Small intestine (tissue), 7 donors: ENCODE measurements at regions not wholly inside any gene's neighbourhood (a gene's known extent, or its start where the extent isn't known, plus 50 kb on each side); places are given as distances from the start of the nearest gene placed in this dataset.

Source experiments
- DNase-seq, 2 donors: peaks; one replicate each; pipeline versions ENCODE4 v3.0.0 to v3.0.0-alpha.2; 2013
- FAIRE-seq: peaks from 2 replicates; lab custom pipeline; 2012; peaks lifted over from hg19 to GRCh38; lab: Jason Lieb, UNC
- H3K27ac ChIP-seq, 3 donors: one replicate each; pipeline ENCODE4 v1.5.1; 2013; ENCODE audit warnings: low read length in 2 of 3, mild to moderate bottlenecking in 2 of 3, control low read depth in 1 of 3, inconsistent platforms in 1 of 3, low read depth in 1 of 3, moderate library complexity in 1 of 3
- H3K27me3 ChIP-seq, 3 donors: one replicate each; pipeline ENCODE4 v1.6.1; 2013; ENCODE audit warnings: low read length in 3 of 3, inconsistent platforms in 1 of 3; ENCODE audit not compliant: control insufficient read depth in 3 of 3, insufficient read depth in 3 of 3
- H3K36me3 ChIP-seq, 3 donors: one replicate each; pipeline ENCODE4 v1.6.1; 2013; ENCODE audit warnings: low read length in 3 of 3, inconsistent platforms in 1 of 3, low read depth in 1 of 3, mild to moderate bottlenecking in 1 of 3, moderate library complexity in 1 of 3; ENCODE audit not compliant: control insufficient read depth in 3 of 3, insufficient read depth in 2 of 3
- H3K4me1 ChIP-seq, 3 donors: one replicate each; pipeline ENCODE4 v1.6.1; 2013; ENCODE audit warnings: low read length in 2 of 3, inconsistent platforms in 1 of 3, low read depth in 1 of 3, mild to moderate bottlenecking in 1 of 3, moderate library complexity in 1 of 3; ENCODE audit not compliant: control insufficient read depth in 3 of 3, insufficient read depth in 2 of 3
- H3K4me3 ChIP-seq, 3 donors: one replicate each; pipeline ENCODE4 v1.5.1; 2013; ENCODE audit warnings: low read length in 3 of 3, control low read depth in 1 of 3, inconsistent platforms in 1 of 3, low read depth in 1 of 3, mild to moderate bottlenecking in 1 of 3, moderate library complexity in 1 of 3
- H3K9me3 ChIP-seq, 2 donors: one replicate each; pipeline ENCODE4 v1.6.1; 2013; ENCODE audit warnings: low read depth in 1 of 2, low read length in 1 of 2; ENCODE audit not compliant: control insufficient read depth in 2 of 2, insufficient read depth in 1 of 2
- WGBS, 3 donors: extraction: QIAGEN DNeasy Blood & Tissue Kit; methylation state at CpG; one replicate each; pipeline ENCODE4 v1.1.7; 2013; 5-methylcytosine and 5-hydroxymethylcytosine counted together
- donor health status: healthy with polysubstance abuse.
- donor health status: control.
- donor health status: control.
- donor health status: Bipolar disorder and iron deficiency.
- donor health status: healthy.

DNA sequence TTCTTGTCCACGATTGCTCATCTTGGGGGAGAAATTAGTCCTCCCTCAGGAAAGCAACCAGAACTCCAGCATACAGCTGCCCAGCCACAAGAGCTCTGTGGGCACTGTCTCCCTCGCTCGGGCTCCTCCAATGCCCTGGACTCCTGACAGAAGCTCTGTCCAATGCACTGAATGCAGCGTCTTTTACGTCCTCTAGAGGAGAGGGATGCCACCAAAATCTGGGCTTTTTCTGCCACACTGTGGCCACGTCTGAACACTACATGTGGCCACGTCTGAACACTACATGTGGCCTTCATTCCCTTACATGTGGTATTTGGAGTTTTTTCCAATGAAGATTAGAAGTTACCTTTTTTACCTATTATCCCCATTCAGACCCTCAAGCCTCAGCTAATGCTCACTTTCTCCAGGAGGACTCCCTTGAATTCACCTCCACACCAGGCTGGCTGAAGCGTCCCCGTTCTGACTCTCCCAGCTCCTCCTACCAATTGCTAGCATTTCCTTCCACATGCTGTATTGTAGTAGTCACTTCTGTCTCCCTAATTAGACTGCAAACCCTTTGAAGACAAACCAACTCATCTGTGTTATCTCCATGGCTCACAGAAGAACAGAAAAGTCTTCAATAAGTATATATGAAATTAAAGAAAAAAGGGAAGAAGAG is 134.3 kb upstream of the PDE1C start:
- DNase-seq (peak; percentile 53 to 58), FAIRE-seq (no peak)
- no peaks in the 10 kb centered on the region for H3K36me3 ChIP-seq
- no peaks in the 10 kb centered on the region for H3K4me1 ChIP-seq
- no peak overlapping the region for H3K4me3 ChIP-seq
- peaks cover 0 to 8% (median 0%) of the 10 kb centered on the region in 3 donors for H3K27me3 ChIP-seq
- no peaks in the 10 kb centered on the region for H3K9me3 ChIP-seq
- H3K27ac ChIP-seq, result no peak overlapping the region
- WGBS, 3 donors, result 20 to 24% (median 21%) methylated on average over 9 of the region's 9 CpGs

DNA sequence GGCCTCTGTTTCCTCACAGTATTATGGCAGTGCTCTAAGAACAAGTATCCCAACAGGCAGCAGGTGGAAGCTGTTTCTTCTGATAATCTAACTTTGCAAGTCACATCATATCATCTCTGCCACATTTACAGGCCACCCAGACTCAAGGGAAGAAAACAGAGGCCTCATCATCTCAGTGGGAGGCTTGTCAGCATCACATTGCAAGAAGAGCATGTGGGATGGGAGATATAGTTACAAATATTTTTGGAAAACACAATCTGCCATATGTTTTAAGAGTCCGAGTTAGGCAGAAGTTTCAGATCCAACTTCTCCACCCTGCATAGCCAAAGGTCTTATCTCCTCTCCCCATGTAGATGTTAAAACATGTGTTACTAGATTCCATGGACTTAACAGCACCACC is 130.4 kb upstream of the PDE1C start:
- 74 to 83% (median 78%) methylated on average over 1 of the region's 1 CpG for WGBS, 3 donors
- no peak for FAIRE-seq

DNA sequence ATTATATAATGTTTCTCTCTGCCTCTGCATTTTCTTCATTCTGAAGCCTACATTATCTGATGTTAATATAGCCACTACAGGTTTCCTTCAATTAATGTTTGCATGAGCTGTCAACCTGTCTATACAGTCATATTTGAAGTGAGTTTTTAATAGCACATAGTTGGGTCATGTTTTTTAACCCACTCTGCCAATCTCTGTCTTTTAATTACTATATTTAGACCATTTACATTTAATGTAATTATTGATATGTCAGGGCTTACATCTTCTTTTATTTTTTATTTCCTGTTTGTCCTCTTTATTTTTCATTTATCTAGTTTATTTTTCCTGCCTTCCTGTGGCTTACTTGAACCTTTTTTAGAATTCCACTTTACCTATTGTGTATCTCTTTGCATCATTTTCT is 124.3 kb upstream of the PDE1C start:
- DNase-seq, result no peak
- Histone ChIP-seq H3K9me3 (no peaks in the 10 kb centered on the region), H3K36me3 (no peaks in the 10 kb centered on the region), H3K4me1 (no peaks in the 10 kb centered on the region), H3K4me3 (no peak overlapping the region), H3K27me3 (no peaks in the 10 kb centered on the region), H3K27ac (no peak overlapping the region)
- FAIRE-seq, result no peak

More for the DNA sequence above, 130.4 kb upstream of the PDE1C start:
- Histone ChIP-seq H3K27me3 (no peaks in the 10 kb centered on the region), H3K27ac (no peak overlapping the region), H3K4me3 (no peak overlapping the region), H3K36me3 (no peaks in the 10 kb centered on the region), H3K4me1 (no peaks in the 10 kb centered on the region), H3K9me3 (no peaks in the 10 kb centered on the region)
- DNase-seq, result no peak

DNA sequence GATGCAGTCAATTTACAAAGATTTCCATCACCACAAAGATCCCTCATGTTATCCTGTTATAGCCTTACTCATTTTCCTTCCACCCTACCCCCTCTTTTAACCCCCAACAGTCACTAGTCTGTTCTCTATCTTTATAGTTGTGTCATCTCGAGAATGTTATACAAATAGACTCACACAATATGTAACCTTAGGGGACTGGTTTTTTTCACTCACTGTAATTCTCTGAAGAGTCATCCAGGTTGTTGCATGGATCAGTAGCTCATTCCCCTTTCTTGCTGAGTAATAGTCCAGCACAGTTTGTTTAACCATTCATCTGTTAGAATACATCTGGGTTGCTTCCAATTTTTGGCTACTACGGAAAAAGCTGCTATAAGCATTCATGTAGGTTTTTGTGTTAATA is 121.1 kb upstream of the PDE1C start:
- H3K27ac ChIP-seq, result no peak overlapping the region
- no peak overlapping the region for H3K4me3 ChIP-seq
- no peak for FAIRE-seq
- DNase-seq, result no peak
- H3K27me3 ChIP-seq, result no peaks in the 10 kb centered on the region
- H3K36me3 ChIP-seq, result no peaks in the 10 kb centered on the region
- WGBS, 3 donors, result 57 to 81% (median 81%) methylated on average over 2 of the region's 2 CpGs
- H3K9me3 ChIP-seq, result no peaks in the 10 kb centered on the region
- H3K4me1 ChIP-seq, result no peaks in the 10 kb centered on the region

DNA sequence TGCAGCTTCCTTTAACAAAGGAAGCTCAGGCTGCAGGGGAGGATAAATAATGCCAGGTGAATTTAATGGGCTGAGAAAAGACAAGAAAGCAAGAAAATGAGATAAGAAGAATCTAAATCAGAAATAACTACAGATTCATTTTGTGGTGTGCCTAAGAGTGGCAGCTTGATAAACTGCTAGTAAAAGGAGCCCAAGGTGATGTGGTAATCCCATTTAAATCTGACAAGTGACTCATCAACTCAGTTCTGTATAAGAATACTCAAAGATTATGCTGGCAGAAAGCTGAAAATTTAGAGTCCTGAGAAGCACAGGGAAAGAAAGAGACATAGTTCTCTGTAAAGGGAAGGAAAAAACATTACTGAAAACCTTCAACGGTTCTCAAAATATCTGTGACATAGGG is 109.4 kb upstream of the PDE1C start:
- Histone ChIP-seq H3K4me1 (no peaks in the 10 kb centered on the region), H3K36me3 (no peaks in the 10 kb centered on the region), H3K27ac (no peak overlapping the region), H3K4me3 (no peak overlapping the region), H3K9me3 (no peaks in the 10 kb centered on the region), H3K27me3 (no peaks in the 10 kb centered on the region)
- 55 to 78% (median 74%) methylated on average over 1 of the region's 1 CpG for WGBS, 3 donors
- FAIRE-seq, result no peak
- no peak for DNase-seq

DNA sequence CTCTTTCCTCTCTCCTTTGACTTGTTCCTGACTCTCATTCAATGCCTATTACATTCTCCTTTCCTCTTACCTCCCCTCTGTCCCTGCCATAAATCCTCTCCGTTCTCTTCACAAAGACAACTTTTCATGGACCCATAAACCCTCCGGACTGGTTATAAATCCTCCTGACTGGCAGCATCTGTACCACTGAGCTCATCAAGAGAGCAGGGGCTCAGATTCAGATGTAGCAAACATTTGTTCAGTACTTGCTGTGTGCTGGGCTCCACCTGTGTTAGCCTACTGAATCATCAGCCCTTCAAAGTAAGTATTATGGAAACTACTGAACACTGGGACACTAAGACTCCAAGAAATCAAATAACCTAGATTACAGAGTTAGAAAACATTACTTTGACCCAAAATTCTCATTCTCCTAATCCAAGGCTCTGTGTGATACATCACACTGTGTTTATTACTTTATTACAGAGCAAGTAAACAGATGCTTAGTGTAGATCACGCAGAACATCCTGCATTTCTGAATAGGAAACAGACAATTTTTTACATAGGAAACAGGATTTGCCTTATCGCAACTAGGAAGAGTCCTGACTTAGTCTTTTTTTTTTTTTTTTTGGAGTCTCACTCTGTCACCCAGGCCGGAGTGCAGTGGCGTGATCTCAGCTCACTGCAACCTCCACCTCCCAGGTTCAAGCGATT is 108.6 kb upstream of the PDE1C start:
- Histone ChIP-seq H3K36me3 (no peaks in the 10 kb centered on the region), H3K4me3 (no peak overlapping the region), H3K27me3 (no peaks in the 10 kb centered on the region), H3K4me1 (no peaks in the 10 kb centered on the region), H3K27ac (no peak overlapping the region), H3K9me3 (no peaks in the 10 kb centered on the region)
- no peak for DNase-seq
- FAIRE-seq, result no peak
- 81 to 83% (median 82%) methylated on average over 7 of the region's 7 CpGs for WGBS, 3 donors

DNA sequence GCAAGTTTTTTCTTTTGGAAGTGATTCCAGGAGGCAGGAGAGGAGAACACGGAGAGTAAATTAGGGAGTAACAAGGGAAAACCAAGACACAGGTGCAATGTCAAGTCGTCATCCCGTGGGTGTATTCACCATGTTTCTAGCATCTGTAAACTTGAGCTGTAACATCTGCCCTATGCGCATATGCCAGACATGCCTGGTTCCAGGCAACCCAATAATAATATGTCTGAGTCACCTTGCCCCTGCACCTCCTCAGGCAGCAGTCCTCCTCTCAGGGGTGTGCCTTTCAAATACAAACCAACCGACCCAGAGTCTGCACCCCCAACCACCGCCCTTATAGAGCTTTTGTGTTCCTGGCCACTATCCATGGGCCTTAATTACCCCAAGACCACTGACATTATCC is 107.0 kb upstream of the PDE1C start:
- DNase-seq (no peak), FAIRE-seq (no peak)
- H3K9me3 ChIP-seq, result no peaks in the 10 kb centered on the region
- WGBS, 3 donors, result 60 to 87% (median 74%) methylated on average over 6 of the region's 6 CpGs
- H3K36me3 ChIP-seq, result no peaks in the 10 kb centered on the region
- H3K4me3 ChIP-seq, result no peak overlapping the region
- H3K27ac ChIP-seq, result no peak overlapping the region
- H3K27me3 ChIP-seq, result no peaks in the 10 kb centered on the region
- no peaks in the 10 kb centered on the region for H3K4me1 ChIP-seq

DNA sequence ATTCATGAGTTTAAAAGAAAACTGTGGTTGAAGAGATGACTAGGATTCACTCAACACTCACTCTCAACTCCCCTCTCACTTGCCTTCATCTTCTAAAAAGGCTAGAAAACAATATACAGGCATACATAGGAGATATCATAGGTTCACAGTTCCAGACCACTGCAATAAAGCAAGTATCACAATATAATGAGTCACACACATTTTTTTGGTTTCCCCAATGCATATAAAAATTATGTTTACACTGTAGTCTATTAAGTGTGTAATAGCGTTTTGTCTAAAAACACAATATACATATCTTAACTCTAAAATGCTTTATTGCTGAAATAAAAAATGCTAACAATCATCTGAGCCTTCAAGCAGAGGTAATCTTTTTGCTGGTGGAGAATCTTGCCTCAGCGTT is 104.9 kb upstream of the PDE1C start:
- Histone ChIP-seq H3K4me1 (no peaks in the 10 kb centered on the region), H3K27ac (no peak overlapping the region), H3K27me3 (no peaks in the 10 kb centered on the region), H3K9me3 (no peaks in the 10 kb centered on the region), H3K4me3 (no peak overlapping the region), H3K36me3 (no peaks in the 10 kb centered on the region)
- WGBS, 3 donors, result 45 to 80% (median 70%) methylated on average over 2 of the region's 2 CpGs
- FAIRE-seq (no peak), DNase-seq (no peak)

DNA sequence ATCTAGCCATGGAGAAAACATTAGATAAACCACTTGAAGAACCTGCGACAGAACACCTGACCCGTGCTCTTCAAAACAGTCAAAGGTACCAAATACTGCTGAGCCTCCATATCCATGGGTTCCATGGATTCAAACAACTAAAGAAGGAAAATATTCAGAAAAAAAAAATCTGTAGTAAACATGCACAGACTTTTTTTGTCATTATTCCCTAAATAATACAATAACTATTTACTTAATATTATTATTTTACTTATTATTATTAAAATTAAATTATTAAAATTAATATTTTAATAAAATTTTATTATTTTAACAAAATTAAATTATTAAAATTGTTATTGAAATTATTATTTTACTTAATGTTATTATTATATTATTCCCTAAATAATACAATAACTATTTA is 101.0 kb upstream of the PDE1C start:
- DNase-seq, result no peak
- WGBS, 3 donors, result 33 to 71% (median 62%) methylated on average over 2 of the region's 2 CpGs

More for the DNA sequence above, 101.0 kb upstream of the PDE1C start:
- H3K4me3 ChIP-seq, result no peak overlapping the region
- no peaks in the 10 kb centered on the region for H3K4me1 ChIP-seq
- peak; percentile 96 for FAIRE-seq
- no peaks in the 10 kb centered on the region for H3K9me3 ChIP-seq
- H3K36me3 ChIP-seq, result no peaks in the 10 kb centered on the region
- no peak overlapping the region for H3K27ac ChIP-seq
- no peaks in the 10 kb centered on the region for H3K27me3 ChIP-seq
